GM23338 (cell line): ENCODE measurements at regions not wholly inside any gene's neighbourhood (a gene's known extent, or its start where the extent isn't known, plus 50 kb on each side); places are given as distances from the start of the nearest gene placed in this dataset.

Experiments used
- ATAC-seq: fragments of 200-7000 bp; cut with Tn5 transposase; 3 replicates; pipeline ENCODE4 v1.9.1; 2020
- DNase-seq: peaks from one replicate; pipeline ENCODE4 v3.0.0-alpha.2; 2015; ENCODE audit warnings: low spot score
- H2AFZ ChIP-seq: fragments of 200-600 bp; sonication (generic); 2 replicates; pipeline ENCODE4 v1.8.0; 2016; ENCODE audit warnings: antibody characterized with exemption, mild to moderate bottlenecking, moderate library complexity
- H3F3A ChIP-seq: fragments of 200-600 bp; sonication (generic); replicated peaks from 2 replicates; pipeline ENCODE4 v1.8.0; 2017; ENCODE audit warnings: antibody characterized with exemption, mixed run types, low read depth
- H3K27ac ChIP-seq: fragments of 200-600 bp; sonication (generic); 2 replicates; pipeline ENCODE4 v1.6.1; 2016; ENCODE audit warnings: low read depth
- H3K27me3 ChIP-seq: fragments of 200-600 bp; sonication (generic); 2 replicates; pipeline ENCODE4 v1.8.0; 2016; ENCODE audit warnings: mild to moderate bottlenecking, mixed run types, moderate library complexity; ENCODE audit not compliant: insufficient read depth
- H3K36me3 ChIP-seq: fragments of 200-600 bp; sonication (generic); 2 replicates; pipeline ENCODE4 v1.8.0; 2016; ENCODE audit warnings: mild to moderate bottlenecking; ENCODE audit not compliant: insufficient read depth
- H3K4me1 ChIP-seq: fragments of 200-600 bp; sonication (generic); 2 replicates; pipeline ENCODE4 v1.8.0; 2016; ENCODE audit warnings: mild to moderate bottlenecking, moderate library complexity; ENCODE audit not compliant: insufficient read depth
- H3K4me2 ChIP-seq: fragments of 200-600 bp; sonication (generic); 2 replicates; pipeline ENCODE4 v1.7.1; 2017; ENCODE audit warnings: mixed run types
- H3K4me3 ChIP-seq: fragments of 200-600 bp; sonication (generic); 2 replicates; pipeline ENCODE4 v1.6.1; 2016; ENCODE audit warnings: mixed run types
- H3K79me2 ChIP-seq: fragments of 200-600 bp; sonication (generic); replicated peaks from 2 replicates; pipeline ENCODE4 v1.8.0; 2017; ENCODE audit warnings: mild to moderate bottlenecking; ENCODE audit not compliant: insufficient read depth
- H3K9me2 ChIP-seq: fragments of 200-600 bp; sonication (generic); 2 replicates; pipeline ENCODE4 v1.8.0; 2017; ENCODE audit not compliant: insufficient read depth
- H4K20me1 ChIP-seq: fragments of 200-600 bp; sonication (generic); replicated peaks from 2 replicates; pipeline ENCODE4 v1.8.0; 2017; ENCODE audit warnings: mild to moderate bottlenecking; ENCODE audit not compliant: insufficient read depth
- H3K27ac Mint-ChIP-seq: 2 replicates; pipeline ENCODE4 v1.8.0; 2020; ENCODE audit warnings: inconsistent platforms, mild to moderate bottlenecking, moderate library complexity, mixed read lengths
- H3K27me3 Mint-ChIP-seq: 3 replicates; pipeline ENCODE4 v1.8.0; 2022; ENCODE audit warnings: low read depth, mild to moderate bottlenecking, moderate library complexity, mixed read lengths, inconsistent platforms; ENCODE audit not compliant: insufficient read depth, poor library complexity
- H3K36me3 Mint-ChIP-seq: 3 replicates; pipeline ENCODE4 v1.8.0; 2021; ENCODE audit warnings: low read depth, mild to moderate bottlenecking, inconsistent platforms, moderate library complexity, mixed read lengths
- H3K4me1 Mint-ChIP-seq: 3 replicates; pipeline ENCODE4 v1.8.0; 2020; ENCODE audit warnings: mild to moderate bottlenecking, inconsistent platforms, mixed read lengths
- H3K4me3 Mint-ChIP-seq: 3 replicates; pipeline ENCODE4 v1.8.0; 2021; ENCODE audit warnings: moderate library complexity, mild to moderate bottlenecking, inconsistent platforms, mixed read lengths
- H3K9me3 Mint-ChIP-seq: 3 replicates; pipeline ENCODE4 v1.8.0; 2020; ENCODE audit warnings: moderate library complexity, mild to moderate bottlenecking, inconsistent platforms, mixed read lengths
- EZH2 ChIP-seq: fragments of 200-600 bp; sonication (generic); IDR thresholded peaks from one replicate; pipeline ENCODE4 v1.8.0; 2017; ENCODE audit warnings: antibody characterized with exemption, mild to moderate bottlenecking, low read depth; ENCODE audit not compliant: unreplicated experiment
- STAT1 ChIP-seq: IDR thresholded peaks from one replicate; pipeline ENCODE4 v1.6.1; 2016; ENCODE audit warnings: antibody characterized with exemption; ENCODE audit not compliant: unreplicated experiment
- ZNF114 ChIP-seq: fragments of 250-450 bp; sonication (Bioruptor Pico); IDR thresholded peaks from 2 replicates; pipeline ENCODE4 v1.5.0; 2020; ENCODE audit warnings: mild to moderate bottlenecking, moderate library complexity
- ZNF331 ChIP-seq: fragments of 250-450 bp; sonication (Bioruptor Pico); IDR thresholded peaks from 2 replicates; pipeline ENCODE4 v1.5.0; 2020; ENCODE audit warnings: low read depth, mild to moderate bottlenecking, moderate library complexity
- TF ChIP-seq, protein P1 (sequence below): fragments of 250-450 bp; sonication (Bioruptor Pico); IDR thresholded peaks from 2 replicates; pipeline ENCODE4 v1.5.0; 2020; ENCODE audit warnings: mild to moderate bottlenecking, moderate library complexity
- TF ChIP-seq, protein P2 (sequence below): IDR thresholded peaks from 2 replicates; pipeline ENCODE4 v1.6.1; 2016; ENCODE audit warnings: antibody characterized with exemption
- TF ChIP-seq, protein P3 (sequence below), 2 experiments: fragments of 200-600 bp in 1 of 2; sonication (generic) in 1 of 2; conservative IDR thresholded peaks; 2 replicates each; pipeline versions ENCODE4 v1.5.1 to v1.6.1; 2016 to 2017; ENCODE audit warnings: antibody characterized with exemption in 2 of 2, low read depth in 2 of 2, mild to moderate bottlenecking in 2 of 2, moderate library complexity in 1 of 2

DNA sequence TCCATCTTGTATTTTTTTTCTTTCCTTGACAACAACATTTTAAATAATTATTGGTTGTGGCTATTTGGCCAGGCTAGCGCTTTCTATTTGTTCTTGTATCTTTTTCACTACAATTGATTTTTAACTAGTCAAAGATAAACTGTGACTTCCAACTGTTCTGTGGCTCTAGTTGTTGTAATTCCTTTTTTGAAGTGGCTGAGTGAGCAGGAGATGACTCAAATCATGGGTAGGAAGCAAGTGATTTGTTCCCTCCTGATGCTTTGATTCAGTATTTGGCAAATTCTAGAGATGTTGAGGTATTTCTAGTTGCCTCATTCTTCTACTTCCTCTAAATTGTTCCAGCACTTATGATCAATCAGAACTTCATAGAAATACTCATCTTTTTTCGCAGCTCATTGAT, 633.5 kb downstream of the RERGL start (continued):
- TF ChIP-seq, protein P1, sequence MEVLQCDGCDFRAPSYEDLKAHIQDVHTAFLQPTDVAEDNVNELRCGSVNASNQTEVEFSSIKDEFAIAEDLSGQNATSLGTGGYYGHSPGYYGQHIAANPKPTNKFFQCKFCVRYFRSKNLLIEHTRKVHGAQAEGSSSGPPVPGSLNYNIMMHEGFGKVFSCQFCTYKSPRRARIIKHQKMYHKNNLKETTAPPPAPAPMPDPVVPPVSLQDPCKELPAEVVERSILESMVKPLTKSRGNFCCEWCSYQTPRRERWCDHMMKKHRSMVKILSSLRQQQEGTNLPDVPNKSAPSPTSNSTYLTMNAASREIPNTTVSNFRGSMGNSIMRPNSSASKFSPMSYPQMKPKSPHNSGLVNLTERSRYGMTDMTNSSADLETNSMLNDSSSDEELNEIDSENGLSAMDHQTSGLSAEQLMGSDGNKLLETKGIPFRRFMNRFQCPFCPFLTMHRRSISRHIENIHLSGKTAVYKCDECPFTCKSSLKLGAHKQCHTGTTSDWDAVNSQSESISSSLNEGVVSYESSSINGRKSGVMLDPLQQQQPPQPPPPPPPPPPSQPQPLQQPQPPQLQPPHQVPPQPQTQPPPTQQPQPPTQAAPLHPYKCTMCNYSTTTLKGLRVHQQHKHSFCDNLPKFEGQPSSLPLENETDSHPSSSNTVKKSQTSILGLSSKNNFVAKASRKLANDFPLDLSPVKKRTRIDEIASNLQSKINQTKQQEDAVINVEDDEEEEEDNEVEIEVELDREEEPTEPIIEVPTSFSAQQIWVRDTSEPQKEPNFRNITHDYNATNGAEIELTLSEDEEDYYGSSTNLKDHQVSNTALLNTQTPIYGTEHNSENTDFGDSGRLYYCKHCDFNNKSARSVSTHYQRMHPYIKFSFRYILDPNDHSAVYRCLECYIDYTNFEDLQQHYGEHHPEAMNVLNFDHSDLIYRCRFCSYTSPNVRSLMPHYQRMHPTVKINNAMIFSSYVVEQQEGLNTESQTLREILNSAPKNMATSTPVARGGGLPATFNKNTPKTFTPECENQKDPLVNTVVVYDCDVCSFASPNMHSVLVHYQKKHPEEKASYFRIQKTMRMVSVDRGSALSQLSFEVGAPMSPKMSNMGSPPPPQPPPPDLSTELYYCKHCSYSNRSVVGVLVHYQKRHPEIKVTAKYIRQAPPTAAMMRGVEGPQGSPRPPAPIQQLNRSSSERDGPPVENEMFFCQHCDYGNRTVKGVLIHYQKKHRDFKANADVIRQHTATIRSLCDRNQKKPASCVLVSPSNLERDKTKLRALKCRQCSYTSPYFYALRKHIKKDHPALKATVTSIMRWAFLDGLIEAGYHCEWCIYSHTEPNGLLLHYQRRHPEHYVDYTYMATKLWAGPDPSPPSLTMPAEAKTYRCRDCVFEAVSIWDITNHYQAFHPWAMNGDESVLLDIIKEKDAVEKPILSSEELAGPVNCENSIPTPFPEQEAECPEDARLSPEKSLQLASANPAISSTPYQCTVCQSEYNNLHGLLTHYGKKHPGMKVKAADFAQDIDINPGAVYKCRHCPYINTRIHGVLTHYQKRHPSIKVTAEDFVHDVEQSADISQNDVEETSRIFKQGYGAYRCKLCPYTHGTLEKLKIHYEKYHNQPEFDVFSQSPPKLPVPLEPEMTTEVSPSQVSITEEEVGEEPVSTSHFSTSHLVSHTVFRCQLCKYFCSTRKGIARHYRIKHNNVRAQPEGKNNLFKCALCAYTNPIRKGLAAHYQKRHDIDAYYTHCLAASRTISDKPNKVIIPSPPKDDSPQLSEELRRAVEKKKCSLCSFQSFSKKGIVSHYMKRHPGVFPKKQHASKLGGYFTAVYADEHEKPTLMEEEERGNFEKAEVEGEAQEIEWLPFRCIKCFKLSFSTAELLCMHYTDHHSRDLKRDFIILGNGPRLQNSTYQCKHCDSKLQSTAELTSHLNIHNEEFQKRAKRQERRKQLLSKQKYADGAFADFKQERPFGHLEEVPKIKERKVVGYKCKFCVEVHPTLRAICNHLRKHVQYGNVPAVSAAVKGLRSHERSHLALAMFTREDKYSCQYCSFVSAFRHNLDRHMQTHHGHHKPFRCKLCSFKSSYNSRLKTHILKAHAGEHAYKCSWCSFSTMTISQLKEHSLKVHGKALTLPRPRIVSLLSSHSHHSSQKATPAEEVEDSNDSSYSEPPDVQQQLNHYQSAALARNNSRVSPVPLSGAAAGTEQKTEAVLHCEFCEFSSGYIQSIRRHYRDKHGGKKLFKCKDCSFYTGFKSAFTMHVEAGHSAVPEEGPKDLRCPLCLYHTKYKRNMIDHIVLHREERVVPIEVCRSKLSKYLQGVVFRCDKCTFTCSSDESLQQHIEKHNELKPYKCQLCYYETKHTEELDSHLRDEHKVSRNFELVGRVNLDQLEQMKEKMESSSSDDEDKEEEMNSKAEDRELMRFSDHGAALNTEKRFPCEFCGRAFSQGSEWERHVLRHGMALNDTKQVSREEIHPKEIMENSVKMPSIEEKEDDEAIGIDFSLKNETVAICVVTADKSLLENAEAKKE, result no peak
- TF ChIP-seq ZNF114 (CRISPR knock-in tag) (no peak), STAT1 (no peak)

DNA sequence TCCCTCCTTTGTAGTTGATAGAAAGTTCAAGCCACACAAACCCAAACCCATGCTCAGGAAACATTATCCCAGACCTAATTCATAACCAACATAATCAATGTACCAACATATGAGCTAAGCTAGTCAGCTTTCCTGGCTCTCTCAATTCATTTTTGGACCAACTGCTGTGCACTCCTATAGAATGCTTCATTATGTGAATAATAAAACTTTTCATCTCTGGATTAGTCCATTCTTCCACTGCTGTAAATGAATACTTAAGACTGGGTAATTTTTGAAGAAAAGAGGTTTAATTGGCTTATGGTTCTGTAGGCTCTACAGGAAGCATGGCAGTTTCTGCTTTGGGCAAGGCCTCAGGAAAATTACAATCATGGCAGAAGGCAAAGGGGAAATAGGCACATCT, 651.9 kb downstream of the RERGL start:
- ATAC-seq (no peak), DNase-seq (no peak)
- Mint-ChIP-seq H3K36me3 (peaks cover 5% of the 10 kb centered on the region), H3K27ac (no peak overlapping the region), H3K4me1 (no peaks in the 10 kb centered on the region), H3K4me3 (no peak overlapping the region), H3K27me3 (peaks cover 1% of the 10 kb centered on the region), H3K9me3 (peaks cover 18% of the 10 kb centered on the region)
- no peaks in the 10 kb centered on the region for H3K79me2 ChIP-seq
- H2AFZ ChIP-seq, result no peak overlapping the region
- 0 out of 2 replicates have a peak, but pooled peaks cover 2% of the 10 kb centered on the region for H3K36me3 ChIP-seq
- no peak overlapping the region for H3K4me2 ChIP-seq
- H4K20me1 ChIP-seq, result no peaks in the 10 kb centered on the region
- no peak overlapping the region for H3K4me3 ChIP-seq
- H3K27me3 ChIP-seq, result no peaks in the 10 kb centered on the region
- H3F3A ChIP-seq, result no peaks in the 10 kb centered on the region
- H3K4me1 ChIP-seq, result no peaks in the 10 kb centered on the region
- H3K27ac ChIP-seq, result no peak overlapping the region
- no peaks in the 10 kb centered on the region for H3K9me2 ChIP-seq
- TF ChIP-seq, protein P2, sequence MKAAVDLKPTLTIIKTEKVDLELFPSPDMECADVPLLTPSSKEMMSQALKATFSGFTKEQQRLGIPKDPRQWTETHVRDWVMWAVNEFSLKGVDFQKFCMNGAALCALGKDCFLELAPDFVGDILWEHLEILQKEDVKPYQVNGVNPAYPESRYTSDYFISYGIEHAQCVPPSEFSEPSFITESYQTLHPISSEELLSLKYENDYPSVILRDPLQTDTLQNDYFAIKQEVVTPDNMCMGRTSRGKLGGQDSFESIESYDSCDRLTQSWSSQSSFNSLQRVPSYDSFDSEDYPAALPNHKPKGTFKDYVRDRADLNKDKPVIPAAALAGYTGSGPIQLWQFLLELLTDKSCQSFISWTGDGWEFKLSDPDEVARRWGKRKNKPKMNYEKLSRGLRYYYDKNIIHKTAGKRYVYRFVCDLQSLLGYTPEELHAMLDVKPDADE, result no peak
- TF ChIP-seq ZNF114 (CRISPR knock-in tag), result no peak
- TF ChIP-seq ZNF331, result no peak
- TF ChIP-seq, protein P1, result no peak
- TF ChIP-seq, protein P3, sequence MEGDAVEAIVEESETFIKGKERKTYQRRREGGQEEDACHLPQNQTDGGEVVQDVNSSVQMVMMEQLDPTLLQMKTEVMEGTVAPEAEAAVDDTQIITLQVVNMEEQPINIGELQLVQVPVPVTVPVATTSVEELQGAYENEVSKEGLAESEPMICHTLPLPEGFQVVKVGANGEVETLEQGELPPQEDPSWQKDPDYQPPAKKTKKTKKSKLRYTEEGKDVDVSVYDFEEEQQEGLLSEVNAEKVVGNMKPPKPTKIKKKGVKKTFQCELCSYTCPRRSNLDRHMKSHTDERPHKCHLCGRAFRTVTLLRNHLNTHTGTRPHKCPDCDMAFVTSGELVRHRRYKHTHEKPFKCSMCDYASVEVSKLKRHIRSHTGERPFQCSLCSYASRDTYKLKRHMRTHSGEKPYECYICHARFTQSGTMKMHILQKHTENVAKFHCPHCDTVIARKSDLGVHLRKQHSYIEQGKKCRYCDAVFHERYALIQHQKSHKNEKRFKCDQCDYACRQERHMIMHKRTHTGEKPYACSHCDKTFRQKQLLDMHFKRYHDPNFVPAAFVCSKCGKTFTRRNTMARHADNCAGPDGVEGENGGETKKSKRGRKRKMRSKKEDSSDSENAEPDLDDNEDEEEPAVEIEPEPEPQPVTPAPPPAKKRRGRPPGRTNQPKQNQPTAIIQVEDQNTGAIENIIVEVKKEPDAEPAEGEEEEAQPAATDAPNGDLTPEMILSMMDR (conservative IDR thresholded peaks at IDR 0.05; ENCODE audit: low read depth in 2 of 2), result no peak
- no peak for TF ChIP-seq EZH2
